Neural progenitor cell (in vitro differentiated cells): ENCODE measurements at regions not wholly inside any gene's neighbourhood (a gene's known extent, or its start where the extent isn't known, plus 50 kb on each side); places are given as distances from the start of the nearest gene placed in this dataset.

Experiments used
- DNase-seq: peaks from one replicate; pipeline ENCODE4 v3.0.0-alpha.2; 2016; ENCODE audit warnings: low spot score
- H2AFZ ChIP-seq: fragments of 200-600 bp; sonication (generic); replicated peaks from 2 replicates; pipeline ENCODE4 v1.6.1; 2016; ENCODE audit warnings: antibody characterized with exemption
- H3F3A ChIP-seq: fragments of 200-600 bp; sonication (generic); 2 replicates; pipeline ENCODE4 v1.6.1; 2016; ENCODE audit warnings: antibody characterized with exemption, low read depth
- H3K27ac ChIP-seq: fragments of 200-600 bp; sonication (generic); 2 replicates; pipeline ENCODE4 v1.5.1; 2016; ENCODE audit warnings: mild to moderate bottlenecking
- H3K27me3 ChIP-seq: fragments of 200-600 bp; sonication (generic); 2 replicates; pipeline ENCODE4 v1.6.1; 2016; ENCODE audit warnings: mild to moderate bottlenecking, moderate library complexity
- H3K36me3 ChIP-seq: fragments of 200-600 bp; sonication (generic); 2 replicates; pipeline ENCODE4 v1.5.1; 2016
- H3K4me1 ChIP-seq: fragments of 200-600 bp; sonication (generic); 2 replicates; pipeline ENCODE4 v1.6.1; 2016; ENCODE audit warnings: mixed run types
- H3K4me2 ChIP-seq: fragments of 200-600 bp; sonication (generic); 2 replicates; pipeline ENCODE4 v1.6.1; 2016
- H3K4me3 ChIP-seq: fragments of 200-600 bp; sonication (generic); 2 replicates; pipeline ENCODE4 v1.5.1; 2016
- H3K79me2 ChIP-seq: fragments of 200-600 bp; sonication (generic); 2 replicates; pipeline ENCODE4 v1.6.1; 2016; ENCODE audit warnings: low read depth
- H3K9ac ChIP-seq: fragments of 200-600 bp; sonication (generic); 2 replicates; pipeline ENCODE4 v1.6.1; 2016
- H3K9me3 ChIP-seq: fragments of 200-600 bp; sonication (generic); 2 replicates; pipeline ENCODE4 v1.5.1; 2016; ENCODE audit warnings: low read depth
- H4K20me1 ChIP-seq: fragments of 200-600 bp; sonication (generic); 2 replicates; pipeline ENCODE4 v1.6.1; 2016; ENCODE audit warnings: low read depth
- H3K27ac Mint-ChIP-seq: 3 replicates; pipeline ENCODE4 v1.8.0; 2021; ENCODE audit warnings: mixed read lengths
- H3K27me3 Mint-ChIP-seq: 2 replicates; pipeline ENCODE4 v1.8.0; 2022; ENCODE audit warnings: low read depth, mild to moderate bottlenecking, inconsistent platforms, moderate library complexity, mixed read lengths; ENCODE audit not compliant: insufficient read depth
- H3K36me3 Mint-ChIP-seq: 3 replicates; pipeline ENCODE4 v1.8.0; 2021; ENCODE audit warnings: mixed read lengths
- H3K4me1 Mint-ChIP-seq: 3 replicates; pipeline ENCODE4 v1.8.0; 2021; ENCODE audit warnings: mixed read lengths
- H3K4me3 Mint-ChIP-seq: 3 replicates; pipeline ENCODE4 v1.8.0; 2021; ENCODE audit warnings: mild to moderate bottlenecking, moderate library complexity, mixed read lengths
- H3K9me3 Mint-ChIP-seq: 3 replicates; pipeline ENCODE4 v1.8.0; 2020; ENCODE audit warnings: mixed read lengths
- CTCF ChIP-seq: fragments of 200-600 bp; sonication (generic); IDR thresholded peaks from 2 replicates; pipeline ENCODE4 v1.5.1; 2017; ENCODE audit warnings: antibody characterized with exemption, mild to moderate bottlenecking
- EZH2 ChIP-seq: fragments of 200-600 bp; sonication (generic); IDR thresholded peaks from 2 replicates; pipeline ENCODE4 v1.6.1; 2017; ENCODE audit warnings: antibody characterized with exemption, mild to moderate bottlenecking, moderate library complexity
- EZH2phosphoT487 ChIP-seq: fragments of 200-600 bp; sonication (generic); IDR thresholded peaks from 2 replicates; pipeline ENCODE4 v1.6.1; 2017; ENCODE audit warnings: antibody characterized with exemption

- peaks cover 2% of the 10 kb centered on the region for H3K27me3 Mint-ChIP-seq
- no peak overlapping the region for H3K4me3 Mint-ChIP-seq
- Histone ChIP-seq H3K9me3 (no peaks in the 10 kb centered on the region), H3K4me2 (no peak overlapping the region), H3F3A (no peaks in the 10 kb centered on the region), H3K36me3 (no peaks in the 10 kb centered on the region), H3K4me1 (peaks cover 7% of the 10 kb centered on the region), H4K20me1 (no peaks in the 10 kb centered on the region), H3K27me3 (no peaks in the 10 kb centered on the region), H3K9ac (no peak overlapping the region), H3K4me3 (no peak overlapping the region), H3K27ac (no peak overlapping the region), H2AFZ (no peak overlapping the region), H3K79me2 (no peaks in the 10 kb centered on the region)
- H3K4me1 Mint-ChIP-seq: peaks cover 6% of the 10 kb centered on the region
- no peak for TF ChIP-seq EZH2
- no peak for TF ChIP-seq CTCF
- TF ChIP-seq EZH2phosphoT487: no peak
- no peak overlapping the region for H3K27ac Mint-ChIP-seq
- H3K9me3 Mint-ChIP-seq: no peaks in the 10 kb centered on the region
- no peaks in the 10 kb centered on the region for H3K36me3 Mint-ChIP-seq
- DNase-seq: no peak
Observed at GRCh38 chr13:78758549-78758948, 99.6 kb upstream of the OBI1 start.

GRCh38 chr13:78753435-78753834 is 94.5 kb upstream of the OBI1 start:
- TF ChIP-seq EZH2 (no peak), CTCF (no peak), EZH2phosphoT487 (no peak)
- Histone ChIP-seq H3K27me3 (no peaks in the 10 kb centered on the region), H3K79me2 (no peaks in the 10 kb centered on the region), H2AFZ (peak overlapping the region; percentile 69), H3K4me1 (peaks cover 9% of the 10 kb centered on the region), H3K4me3 (no peak overlapping the region), H3K36me3 (no peaks in the 10 kb centered on the region), H3F3A (no peaks in the 10 kb centered on the region), H3K27ac (no peak overlapping the region), H3K4me2 (no peak overlapping the region), H3K9ac (no peak overlapping the region), H4K20me1 (no peaks in the 10 kb centered on the region), H3K9me3 (no peaks in the 10 kb centered on the region)
- Mint-ChIP-seq H3K4me1 (peaks cover 2% of the 10 kb centered on the region), H3K27ac (no peak overlapping the region), H3K9me3 (no peaks in the 10 kb centered on the region), H3K4me3 (no peak overlapping the region), H3K27me3 (no peaks in the 10 kb centered on the region), H3K36me3 (no peaks in the 10 kb centered on the region)
- DNase-seq: no peak

GRCh38 chr13:78750735-78751134 is 91.8 kb upstream of the OBI1 start:
- H3K4me2 ChIP-seq: no peak overlapping the region
- no peaks in the 10 kb centered on the region for H3K36me3 ChIP-seq
- H3K4me3 Mint-ChIP-seq: no peak overlapping the region
- no peak overlapping the region for H3K4me3 ChIP-seq
- no peak overlapping the region for H3K27ac Mint-ChIP-seq
- H3K27ac ChIP-seq: no peak overlapping the region
- H3F3A ChIP-seq: no peaks in the 10 kb centered on the region
- H3K27me3 ChIP-seq: no peaks in the 10 kb centered on the region
- no peak for DNase-seq
- no peaks in the 10 kb centered on the region for H3K79me2 ChIP-seq
- peaks cover 4% of the 10 kb centered on the region for H3K27me3 Mint-ChIP-seq
- no peaks in the 10 kb centered on the region for H3K9me3 ChIP-seq
- no peak overlapping the region for H3K9ac ChIP-seq
- H3K4me1 Mint-ChIP-seq: peaks cover 2% of the 10 kb centered on the region
- H3K9me3 Mint-ChIP-seq: no peaks in the 10 kb centered on the region
- H2AFZ ChIP-seq: no peak overlapping the region
- H3K36me3 Mint-ChIP-seq: no peaks in the 10 kb centered on the region
- peaks cover 9% of the 10 kb centered on the region for H3K4me1 ChIP-seq
- H4K20me1 ChIP-seq: no peaks in the 10 kb centered on the region
- no peak for TF ChIP-seq CTCF
- TF ChIP-seq EZH2: no peak
- TF ChIP-seq EZH2phosphoT487: no peak

GRCh38 chr13:78743973-78744372 is 85.0 kb upstream of the OBI1 start:
- Mint-ChIP-seq H3K27me3 (peaks cover 4% of the 10 kb centered on the region), H3K36me3 (no peaks in the 10 kb centered on the region), H3K4me1 (no peaks in the 10 kb centered on the region), H3K27ac (no peak overlapping the region), H3K4me3 (no peak overlapping the region), H3K9me3 (no peaks in the 10 kb centered on the region)
- Histone ChIP-seq H3K9ac (no peak overlapping the region), H4K20me1 (no peaks in the 10 kb centered on the region), H3K79me2 (no peaks in the 10 kb centered on the region), H3K4me1 (peaks cover 15% of the 10 kb centered on the region), H3K27me3 (no peaks in the 10 kb centered on the region), H3K27ac (no peak overlapping the region), H3K9me3 (no peaks in the 10 kb centered on the region), H2AFZ (peak overlapping the region; percentile 72), H3K4me3 (no peak overlapping the region), H3K4me2 (no peak overlapping the region), H3K36me3 (no peaks in the 10 kb centered on the region), H3F3A (no peaks in the 10 kb centered on the region)
- TF ChIP-seq EZH2 (no peak), EZH2phosphoT487 (no peak), CTCF (no peak)
- no peak for DNase-seq
